LHCN-M2 (cell line): ENCODE measurements at regions not wholly inside any gene's neighbourhood (a gene's known extent, or its start where the extent isn't known, plus 50 kb on each side); places are given as distances from the start of the nearest gene placed in this dataset.
"Not testable (repeated sequence)": the region's sequence is repeated elsewhere in the genome, so short reads cannot be mapped to it uniquely, and the experiment has no call there.

Experiments used
- DNase-seq: peaks from one replicate; pipeline ENCODE4 v3.0.0-alpha.2; 2012; ENCODE audit warnings: low read depth

- DNase-seq: no peak
These were observed 619.8 kb downstream of the JRKL start for GRCh38 chr11:97009613-97010012.

- DNase-seq: not testable (repeated sequence)
These were observed 621.2 kb downstream of the JRKL start for GRCh38 chr11:97010997-97011396.

GRCh38 chr11:97015327-97015726 lies 625.5 kb downstream of the JRKL start:
- no peak for DNase-seq

GRCh38 chr11:97019305-97019704 lies 629.5 kb downstream of the JRKL start:
- no peak for DNase-seq

GRCh38 chr11:97019754-97020153 lies 629.9 kb downstream of the JRKL start:
- DNase-seq: no peak

- DNase-seq: no peak
These were observed 633.1 kb downstream of the JRKL start for GRCh38 chr11:97022955-97023354.

- no peak for DNase-seq
These were observed 639.1 kb downstream of the JRKL start for GRCh38 chr11:97028836-97029406.

GRCh38 chr11:97033178-97033577 lies 643.4 kb downstream of the JRKL start:
- no peak for DNase-seq

- DNase-seq: no peak
These were observed 658.7 kb downstream of the JRKL start for GRCh38 chr11:97048481-97048880.

GRCh38 chr11:97060184-97060583 lies 670.4 kb downstream of the JRKL start:
- no peak for DNase-seq

- DNase-seq: no peak
These were observed 679.3 kb downstream of the JRKL start for GRCh38 chr11:97069160-97069559.

- no peak for DNase-seq
These were observed 682.6 kb downstream of the JRKL start for GRCh38 chr11:97072420-97072819.

GRCh38 chr11:97076666-97077065 lies 686.9 kb downstream of the JRKL start:
- not testable (repeated sequence) for DNase-seq

- no peak for DNase-seq
These were observed 688.6 kb downstream of the JRKL start for GRCh38 chr11:97078443-97078842.

- DNase-seq: no peak
These were observed 689.4 kb downstream of the JRKL start for GRCh38 chr11:97079244-97079643.

- no peak for DNase-seq
These were observed 697.6 kb downstream of the JRKL start for GRCh38 chr11:97087419-97087818.

GRCh38 chr11:97092823-97093222 lies 703.0 kb downstream of the JRKL start:
- DNase-seq: no peak

GRCh38 chr11:97102180-97102579 lies 712.4 kb downstream of the JRKL start:
- DNase-seq: not testable (repeated sequence)

- DNase-seq: no peak
These were observed 717.8 kb downstream of the JRKL start for GRCh38 chr11:97107604-97108003.

GRCh38 chr11:97109078-97109477 lies 719.3 kb downstream of the JRKL start:
- DNase-seq: no peak

GRCh38 chr11:97110376-97110775 lies 720.6 kb downstream of the JRKL start:
- no peak for DNase-seq

GRCh38 chr11:97111559-97111958 lies 721.7 kb downstream of the JRKL start:
- DNase-seq: no peak

GRCh38 chr11:97118614-97119200 lies 728.9 kb downstream of the JRKL start:
- DNase-seq: no peak

- no peak for DNase-seq
These were observed 733.4 kb downstream of the JRKL start for GRCh38 chr11:97123237-97123636.
